ENCODE measurements at regions not wholly inside any gene's neighbourhood (a gene's known extent, or its start where the extent isn't known, plus 50 kb on each side); places are given as distances from the start of the nearest gene placed in this dataset.
A peak's percentile ranks its signal among the peaks of the same experiment; 100 is the strongest.
"Not testable (repeated sequence)": the region's sequence is repeated elsewhere in the genome, so short reads cannot be mapped to it uniquely, and the experiment has no call there.

GRCh38 chr4:3374667-3375066, 67.1 kb upstream of the HGFAC start:
- intact Hi-C loops (cut with DNase I), result loop anchor here in 1 of 2 donors (2.0 kb wide), 1 partner anchor 536 kb away; no protein-coding TSS in a partner anchor
- DNase-seq (ENCODE audit: low spot score), result no peak

GRCh38 chr4:3375688-3376087, 66.1 kb upstream of the HGFAC start:
- DNase-seq (ENCODE audit: low spot score), result no peak
- intact Hi-C loops (cut with DNase I), result loop anchor here in 1 of 2 donors (2.0 kb wide), 1 partner anchor 535 kb away; no protein-coding TSS in a partner anchor

- DNase-seq (ENCODE audit: low spot score), result no peak
- intact Hi-C loops (cut with DNase I), result no loop called here
Observed at GRCh38 chr4:3376266-3376665, 65.5 kb upstream of the HGFAC start.

- intact Hi-C loops (cut with DNase I), result no loop called here
- DNase-seq (ENCODE audit: low spot score), result no peak
Observed at GRCh38 chr4:3377557-3377956, 64.2 kb upstream of the HGFAC start.

GRCh38 chr4:3380336-3380735, 61.4 kb upstream of the HGFAC start:
- DNase-seq (ENCODE audit: low spot score); intact Hi-C loops (cut with DNase I): not testable (repeated sequence)

- intact Hi-C loops (cut with DNase I), result not testable (repeated sequence)
Observed at GRCh38 chr4:3381208-3381607, 60.6 kb upstream of the HGFAC start.

GRCh38 chr4:3382251-3382650, 59.5 kb upstream of the HGFAC start:
- intact Hi-C loops (cut with DNase I), result no loop called here
- DNase-seq (ENCODE audit: low spot score), result no peak

More at GRCh38 chr4:3381208-3381607, 60.6 kb upstream of the HGFAC start:
- DNase-seq (ENCODE audit: low spot score), result not testable (repeated sequence)

GRCh38 chr4:3384391-3384770, 57.4 kb upstream of the HGFAC start:
- intact Hi-C loops (cut with DNase I), result no loop called here
- peak; percentile 65 for DNase-seq (ENCODE audit: low spot score)

GRCh38 chr4:3384771-3385710, 56.7 kb upstream of the HGFAC start:
- intact Hi-C loops (cut with DNase I), result no loop called here
- peak; percentile 90 for DNase-seq (ENCODE audit: low spot score)

- intact Hi-C loops (cut with DNase I), result no loop called here
- DNase-seq (ENCODE audit: low spot score), result no peak
Observed at GRCh38 chr4:3385711-3386420, 55.9 kb upstream of the HGFAC start.

- intact Hi-C loops (cut with DNase I), result no loop called here
Observed at GRCh38 chr4:3386526-3386925, 55.2 kb upstream of the HGFAC start.

GRCh38 chr4:3387154-3387942, 54.4 kb upstream of the HGFAC start:
- intact Hi-C loops (cut with DNase I), result no loop called here

More at GRCh38 chr4:3386526-3386925, 55.2 kb upstream of the HGFAC start:
- no peak for DNase-seq (ENCODE audit: low spot score)

GRCh38 chr4:3387943-3388361, 53.8 kb upstream of the HGFAC start:
- intact Hi-C loops (cut with DNase I), result no loop called here

More at GRCh38 chr4:3387154-3387942, 54.4 kb upstream of the HGFAC start:
- peak; percentile 77 for DNase-seq (ENCODE audit: low spot score)

GRCh38 chr4:3388471-3389232, 53.1 kb upstream of the HGFAC start:
- intact Hi-C loops (cut with DNase I), result no loop called here
- DNase-seq (ENCODE audit: low spot score), result peak; percentile 80

More at GRCh38 chr4:3387943-3388361, 53.8 kb upstream of the HGFAC start:
- peak; percentile 97 for DNase-seq (ENCODE audit: low spot score)

- peak; percentile 77 for DNase-seq (ENCODE audit: low spot score)
- intact Hi-C loops (cut with DNase I), result no loop called here
Observed at GRCh38 chr4:3389233-3390215, 52.2 kb upstream of the HGFAC start.

GRCh38 chr4:3390288-3390811, 51.4 kb upstream of the HGFAC start:
- intact Hi-C loops (cut with DNase I), result no loop called here

GRCh38 chr4:3391422-3391821, 50.3 kb upstream of the HGFAC start:
- DNase-seq (ENCODE audit: low spot score), result no peak
- intact Hi-C loops (cut with DNase I), result no loop called here

More at GRCh38 chr4:3390288-3390811, 51.4 kb upstream of the HGFAC start:
- DNase-seq (ENCODE audit: low spot score), result peak; percentile 79

Measured in posterior vena cava (tissue), 2 donors.